HepG2 (cell line): ENCODE measurements at regions not wholly inside any gene's neighbourhood (a gene's known extent, or its start where the extent isn't known, plus 50 kb on each side); places are given as distances from the start of the nearest gene placed in this dataset.
A peak's percentile ranks its signal among the peaks of the same experiment; 100 is the strongest.

ENCODE experiments used
- CEBPG ChIP-seq: IDR thresholded peaks from 2 replicates; pipeline ENCODE4 v1.6.1; 2016
- ELF4 ChIP-seq: sonication (generic); formaldehyde crosslinking; IDR thresholded peaks from 2 replicates; pipeline ENCODE4 v1.5.0; 2020; ENCODE audit warnings: missing genetic modification reagents, mild to moderate bottlenecking, moderate library complexity, borderline replicate concordance
- FOXK2 ChIP-seq: fragments of 450-650 bp; IDR thresholded peaks from 2 replicates; pipeline ENCODE4 v1.6.1; 2016
- RERE ChIP-seq: IDR thresholded peaks from 2 replicates; pipeline ENCODE4 v1.6.1; 2016; ENCODE audit warnings: low read depth, missing genetic modification reagents, missing compliant biosample characterization
- SRY ChIP-seq: sonication (generic); formaldehyde crosslinking; IDR thresholded peaks from 2 replicates; pipeline ENCODE4 v1.8.0; 2022; ENCODE audit warnings: mild to moderate bottlenecking, missing genetic modification reagents
- TCF7L2 ChIP-seq: IDR thresholded peaks from 2 replicates; pipeline ENCODE4 v1.6.1; 2011; ENCODE audit warnings: mild to moderate bottlenecking, low read depth, low read length, moderate library complexity
- ZBTB20 ChIP-seq: sonication (generic); formaldehyde crosslinking; IDR thresholded peaks from 2 replicates; pipeline ENCODE4 v1.8.1; 2023; ENCODE audit warnings: missing genetic modification reagents, low read depth, mild to moderate bottlenecking, borderline replicate concordance
- ZBTB40 ChIP-seq, 2 experiments: fragments of 450-650 bp in 1 of 2; sonication (generic) in 1 of 2; formaldehyde crosslinking in 1 of 2; IDR thresholded peaks; 2 replicates each; pipeline versions ENCODE4 v1.6.1 to v1.8.0; 2016 to 2022; ENCODE audit warnings: antibody characterized with exemption in 1 of 2, mild to moderate bottlenecking in 1 of 2, missing genetic modification reagents in 1 of 2
- ZNF34 ChIP-seq: sonication (generic); formaldehyde crosslinking; IDR thresholded peaks from 2 replicates; pipeline ENCODE4 v1.4.0; 2020; ENCODE audit warnings: mild to moderate bottlenecking, missing genetic modification reagents, borderline replicate concordance

- TF ChIP-seq ZBTB40 (IDR thresholded peaks at IDR 0.05) (no peak), ZBTB40 (CRISPR knock-in tag; IDR thresholded peaks at IDR 0.05) (no peak), SRY (CRISPR knock-in tag) (no peak), ZNF34 (CRISPR knock-in tag) (no peak), ELF4 (no peak), TCF7L2 (no peak), RERE (CRISPR knock-in tag) (no peak), FOXK2 (no peak), ZBTB20 (CRISPR knock-in tag) (no peak), CEBPG (CRISPR knock-in tag) (peak; percentile 34; the same call in 1 of the 2 replicates)
Observed at GRCh38 chr2:234802071-234802844, 149.6 kb upstream of the SH3BP4 start (continued).
